H9 (cell line): ENCODE measurements at regions not wholly inside any gene's neighbourhood (a gene's known extent, or its start where the extent isn't known, plus 50 kb on each side); places are given as distances from the start of the nearest gene placed in this dataset.

Source experiments
- DNase-seq: peaks from one replicate; pipeline ENCODE4 v3.0.0-alpha.2; 2017
- H2AFZ ChIP-seq: one replicate; pipeline ENCODE4 v1.6.1; 2013; ENCODE audit warnings: mild to moderate bottlenecking, low read length, control low read depth, moderate library complexity
- H2AK5ac ChIP-seq: 2 replicates; pipeline ENCODE4 v1.6.1; 2013; ENCODE audit warnings: low read length, control low read depth, mixed read lengths; ENCODE audit not compliant: insufficient read length
- H2BK120ac ChIP-seq: one replicate; pipeline ENCODE4 v1.6.1; 2013; ENCODE audit warnings: low read depth, mild to moderate bottlenecking, low read length, control low read depth, inconsistent platforms; ENCODE audit not compliant: poor library complexity, severe bottlenecking
- H2BK12ac ChIP-seq: 2 replicates; pipeline ENCODE4 v1.6.1; 2013; ENCODE audit warnings: low read length, control low read depth, mixed read lengths, low read depth; ENCODE audit not compliant: insufficient read length
- H2BK15ac ChIP-seq: 2 replicates; pipeline ENCODE4 v1.6.1; 2013; ENCODE audit warnings: low read depth, low read length, control low read depth
- H2BK20ac ChIP-seq: one replicate; pipeline ENCODE4 v1.6.1; 2013; ENCODE audit warnings: low read depth, mild to moderate bottlenecking, low read length, control low read depth, inconsistent platforms; ENCODE audit not compliant: poor library complexity, severe bottlenecking
- H2BK5ac ChIP-seq: 2 replicates; pipeline ENCODE4 v1.6.1; 2013; ENCODE audit warnings: low read length, control low read depth, mixed read lengths; ENCODE audit not compliant: insufficient read length
- H3K14ac ChIP-seq: 2 replicates; pipeline ENCODE4 v1.6.1; 2013; ENCODE audit warnings: low read length, control low read depth; ENCODE audit not compliant: insufficient read depth
- H3K18ac ChIP-seq: 2 replicates; pipeline ENCODE4 v1.6.1; 2013; ENCODE audit warnings: low read depth, mild to moderate bottlenecking, mixed read lengths, low read length, control low read depth; ENCODE audit not compliant: insufficient read length
- H3K23ac ChIP-seq: 2 replicates; pipeline ENCODE4 v1.6.1; 2013; ENCODE audit warnings: low read length, control low read depth, mixed read lengths, low read depth; ENCODE audit not compliant: insufficient read length
- H3K23me2 ChIP-seq: 2 replicates; pipeline ENCODE4 v1.6.1; 2013; ENCODE audit warnings: low read depth, mild to moderate bottlenecking, mixed read lengths, low read length, control low read depth; ENCODE audit not compliant: insufficient read length, poor library complexity, severe bottlenecking
- H3K27ac ChIP-seq: 2 replicates; pipeline ENCODE4 v1.5.1; 2013; ENCODE audit warnings: low read length, control low read depth, mixed read lengths, low read depth; ENCODE audit not compliant: insufficient read length
- H3K27me3 ChIP-seq: 2 replicates; pipeline ENCODE4 v1.6.1; 2013; ENCODE audit warnings: low read length, control low read depth, inconsistent platforms; ENCODE audit not compliant: insufficient read depth
- H3K4ac ChIP-seq: 2 replicates; pipeline ENCODE4 v1.6.1; 2013; ENCODE audit warnings: low read depth, mild to moderate bottlenecking, control low read depth, inconsistent platforms, low read length, moderate library complexity
- H3K4me1 ChIP-seq: 2 replicates; pipeline ENCODE4 v1.6.1; 2013; ENCODE audit warnings: low read length, control low read depth, inconsistent platforms; ENCODE audit not compliant: insufficient read depth
- H3K4me2 ChIP-seq: 2 replicates; pipeline ENCODE4 v1.6.1; 2013; ENCODE audit warnings: low read length, control low read depth, mixed read lengths; ENCODE audit not compliant: insufficient read length, insufficient read depth
- H3K56ac ChIP-seq: 2 replicates; pipeline ENCODE4 v1.6.1; 2013; ENCODE audit warnings: low read depth, mild to moderate bottlenecking, mixed read lengths, low read length, control low read depth; ENCODE audit not compliant: insufficient read length
- H3K79me1 ChIP-seq: 2 replicates; pipeline ENCODE4 v1.6.1; 2013; ENCODE audit warnings: low read depth, mild to moderate bottlenecking, moderate library complexity, low read length, control low read depth, inconsistent platforms; ENCODE audit not compliant: insufficient read depth, poor library complexity, severe bottlenecking
- H3K79me2 ChIP-seq: 2 replicates; pipeline ENCODE4 v1.6.1; 2013; ENCODE audit warnings: low read length, control low read depth, inconsistent platforms; ENCODE audit not compliant: insufficient read depth
- H3K9ac ChIP-seq: 2 replicates; pipeline ENCODE4 v1.6.1; 2013; ENCODE audit warnings: low read length, control low read depth, mixed read lengths; ENCODE audit not compliant: insufficient read length; ENCODE audit errors: extremely low read depth
- H3K9me3 ChIP-seq: one replicate; pipeline ENCODE4 v1.6.1; 2013; ENCODE audit warnings: low read depth, low read length, inconsistent platforms; ENCODE audit not compliant: control insufficient read depth
- H3T11ph ChIP-seq: one replicate; pipeline ENCODE4 v1.6.1; 2013; ENCODE audit warnings: mild to moderate bottlenecking, low read length, control low read depth, inconsistent platforms
- H4K20me1 ChIP-seq: one replicate; pipeline ENCODE4 v1.6.1; 2013; ENCODE audit not compliant: control insufficient read depth, insufficient read length, insufficient read depth
- H4K5ac ChIP-seq: 2 replicates; pipeline ENCODE4 v1.6.1; 2013; ENCODE audit warnings: low read depth, mild to moderate bottlenecking, mixed read lengths, low read length, control low read depth; ENCODE audit not compliant: insufficient read length
- H4K8ac ChIP-seq: replicated peaks from 2 replicates; pipeline ENCODE4 v1.6.1; 2013; ENCODE audit warnings: low read length, control low read depth, mixed read lengths, low read depth; ENCODE audit not compliant: insufficient read length
- H4K91ac ChIP-seq: 2 replicates; pipeline ENCODE4 v1.6.1; 2013; ENCODE audit warnings: low read depth, mild to moderate bottlenecking, moderate library complexity, mixed read lengths, low read length, control low read depth; ENCODE audit not compliant: insufficient read length
- H3K27ac Mint-ChIP-seq, 3 experiments: 2 replicates in 2 of 3; 3 replicates in 1 of 3; pipeline ENCODE4 v1.8.0; 2020 to 2021; ENCODE audit warnings: mixed read lengths in 3 of 3, mild to moderate bottlenecking in 1 of 3, moderate library complexity in 1 of 3
- H3K27me3 Mint-ChIP-seq: 2 replicates; pipeline ENCODE4 v1.8.0; 2021; ENCODE audit warnings: low read depth, mild to moderate bottlenecking, moderate library complexity, mixed read lengths
- H3K36me3 Mint-ChIP-seq, 3 experiments: 2 replicates in 2 of 3; 3 replicates in 1 of 3; pipeline ENCODE4 v1.8.0; 2020 to 2021; ENCODE audit warnings: low read depth in 3 of 3, mixed read lengths in 3 of 3; ENCODE audit not compliant: insufficient read depth in 1 of 3
- H3K4me1 Mint-ChIP-seq, 2 experiments: 2 replicates each; pipeline ENCODE4 v1.8.0; 2020; ENCODE audit warnings: mixed read lengths in 2 of 2
- H3K4me3 Mint-ChIP-seq, 2 experiments: 2 replicates in 1 of 2; 3 replicates in 1 of 2; pipeline ENCODE4 v1.8.0; 2020 to 2021; ENCODE audit warnings: mild to moderate bottlenecking in 2 of 2, mixed read lengths in 2 of 2, moderate library complexity in 1 of 2
- H3K9me3 Mint-ChIP-seq, 2 experiments: 2 replicates in 1 of 2; 3 replicates in 1 of 2; pipeline ENCODE4 v1.8.0; 2020; ENCODE audit warnings: mild to moderate bottlenecking in 2 of 2, mixed read lengths in 2 of 2, moderate library complexity in 1 of 2
- WGBS: extraction: QIAGEN DNeasy Blood & Tissue Kit; methylation state at CpG from one replicate; pipeline ENCODE4 v1.1.7; 2013; ENCODE audit warnings: missing lambda C conversion rate, low lambda C conversion rate, mixed read lengths; ENCODE audit not compliant: insufficient read length; ENCODE audit errors: extremely low coverage; 5-methylcytosine and 5-hydroxymethylcytosine counted together
- TF ChIP-seq, protein P1 (sequence below): fragments of 200-600 bp; sonication (generic); conservative IDR thresholded peaks from 3 replicates; pipeline ENCODE4 v1.8.0; 2021; ENCODE audit warnings: antibody characterized with exemption, mild to moderate bottlenecking

DNA sequence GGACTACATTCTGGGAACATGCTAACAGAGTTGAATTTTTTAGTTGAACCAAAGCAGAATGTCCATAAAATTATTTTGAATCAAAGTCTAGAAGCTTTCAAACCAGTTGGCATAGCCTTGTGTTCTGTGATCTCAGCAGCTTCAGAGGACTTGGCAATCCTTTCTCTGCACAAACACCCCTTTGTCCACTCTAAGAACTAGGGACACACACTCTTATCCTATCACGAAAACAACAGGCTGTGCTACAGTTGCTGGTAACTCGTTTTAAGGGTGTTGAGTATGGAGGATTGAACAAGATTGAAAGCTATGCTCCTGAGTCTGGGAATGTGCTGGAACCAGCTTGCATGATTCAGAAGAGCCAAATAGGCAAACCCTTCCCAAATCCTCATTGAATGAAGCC, 76.4 kb upstream of the PRSS58 start:
- H3K27ac Mint-ChIP-seq = no peak overlapping the region
- WGBS = no CpG with 5 or more reads among the region's 2 CpGs
- Histone ChIP-seq H2BK5ac (no peak overlapping the region), H3K14ac (no peak overlapping the region), H3K79me1 (no peaks in the 10 kb centered on the region), H2AK5ac (no peak overlapping the region), H3K79me2 (no peaks in the 10 kb centered on the region), H3K18ac (no peak overlapping the region), H2BK15ac (no peak overlapping the region), H3K9ac (no peak overlapping the region), H3T11ph (no peak overlapping the region), H3K9me3 (no peaks in the 10 kb centered on the region), H3K23me2 (no peaks in the 10 kb centered on the region), H4K8ac (no peak overlapping the region), H3K4ac (no peak overlapping the region), H3K23ac (no peak overlapping the region), H3K27me3 (no peaks in the 10 kb centered on the region), H3K56ac (no peak overlapping the region), H2BK120ac (no peak overlapping the region), H4K5ac (no peak overlapping the region), H2BK12ac (no peak overlapping the region), H2BK20ac (no peak overlapping the region), H2AFZ (no peak overlapping the region), H4K91ac (no peak overlapping the region), H3K4me1 (no peaks in the 10 kb centered on the region; the same call in 1 of the 2 replicates), H3K27ac (no peak overlapping the region), H3K4me2 (no peak overlapping the region), H4K20me1 (no peaks in the 10 kb centered on the region)
- no peak for DNase-seq
- H3K27me3 Mint-ChIP-seq = peaks cover 3% of the 10 kb centered on the region; the same call in 1 of the 2 replicates
- no peaks in the 10 kb centered on the region for H3K9me3 Mint-ChIP-seq
- TF ChIP-seq, protein P1, sequence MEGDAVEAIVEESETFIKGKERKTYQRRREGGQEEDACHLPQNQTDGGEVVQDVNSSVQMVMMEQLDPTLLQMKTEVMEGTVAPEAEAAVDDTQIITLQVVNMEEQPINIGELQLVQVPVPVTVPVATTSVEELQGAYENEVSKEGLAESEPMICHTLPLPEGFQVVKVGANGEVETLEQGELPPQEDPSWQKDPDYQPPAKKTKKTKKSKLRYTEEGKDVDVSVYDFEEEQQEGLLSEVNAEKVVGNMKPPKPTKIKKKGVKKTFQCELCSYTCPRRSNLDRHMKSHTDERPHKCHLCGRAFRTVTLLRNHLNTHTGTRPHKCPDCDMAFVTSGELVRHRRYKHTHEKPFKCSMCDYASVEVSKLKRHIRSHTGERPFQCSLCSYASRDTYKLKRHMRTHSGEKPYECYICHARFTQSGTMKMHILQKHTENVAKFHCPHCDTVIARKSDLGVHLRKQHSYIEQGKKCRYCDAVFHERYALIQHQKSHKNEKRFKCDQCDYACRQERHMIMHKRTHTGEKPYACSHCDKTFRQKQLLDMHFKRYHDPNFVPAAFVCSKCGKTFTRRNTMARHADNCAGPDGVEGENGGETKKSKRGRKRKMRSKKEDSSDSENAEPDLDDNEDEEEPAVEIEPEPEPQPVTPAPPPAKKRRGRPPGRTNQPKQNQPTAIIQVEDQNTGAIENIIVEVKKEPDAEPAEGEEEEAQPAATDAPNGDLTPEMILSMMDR = no peak
- H3K36me3 Mint-ChIP-seq = no peaks in the 10 kb centered on the region
- peaks cover 5 to 8% of the 10 kb centered on the region in 2 experiments for H3K4me1 Mint-ChIP-seq
- no peak overlapping the region for H3K4me3 Mint-ChIP-seq
